Body of pancreas (tissue), 4 donors: ENCODE measurements at regions not wholly inside any gene's neighbourhood (a gene's known extent, or its start where the extent isn't known, plus 50 kb on each side); places are given as distances from the start of the nearest gene placed in this dataset.

Experiments used
- ATAC-seq: fragments of 150-250 bp; one replicate; pipeline ENCODE4 v1.9.1; 2016
- DNase-seq, 4 donors: peaks; one replicate each; pipeline ENCODE4 v3.0.0-alpha.2; 2019
- H3K27ac ChIP-seq, 4 donors: fragments of 200-600 bp; sonication (generic); 1 replicate in 3 of 4; 2 replicates in 1 of 4; pipeline versions ENCODE4 v1.5.1 to v1.6.1; 2016 to 2019; ENCODE audit warnings: mild to moderate bottlenecking in 1 of 4, mixed read lengths in 1 of 4, moderate library complexity in 1 of 4
- H3K27me3 ChIP-seq, 2 donors: fragments of 200-600 bp; sonication (generic); one replicate each; pipeline ENCODE4 v1.6.0; 2016; ENCODE audit warnings: mild to moderate bottlenecking in 1 of 2
- H3K36me3 ChIP-seq, 2 donors: fragments of 200-600 bp; sonication (generic); replicated peaks in 1 of 2; 2 replicates each; pipeline ENCODE4 v1.5.1; 2016; ENCODE audit warnings: low read depth in 2 of 2; ENCODE audit not compliant: insufficient read depth in 1 of 2
- H3K4me1 ChIP-seq: fragments of 200-600 bp; sonication (generic); one replicate; pipeline ENCODE4 v1.6.0; 2016
- H3K4me3 ChIP-seq, 2 donors: fragments of 200-600 bp; sonication (generic); 1 replicate in 1 of 2; 2 replicates in 1 of 2; pipeline ENCODE4 v1.5.1; 2016 to 2019
- H3K9me3 ChIP-seq, 3 donors: fragments of 200-600 bp; sonication (generic); 1 replicate in 2 of 3; 2 replicates in 1 of 3; pipeline ENCODE4 v1.5.1; 2016
- POLR2A ChIP-seq, 3 donors: fragments of 450-650 bp; IDR thresholded peaks; one replicate each; pipeline ENCODE4 v1.6.1; 2016; ENCODE audit warnings: antibody characterized with exemption in 3 of 3, mild to moderate bottlenecking in 2 of 3
- WGBS, 2 donors: methylation state at CpG; one replicate each; pipeline ENCODE4 v1.1.5; 2017; 5-methylcytosine and 5-hydroxymethylcytosine counted together
- intact Hi-C: fragments of 100-400 bp; cut with DNase I; formaldehyde crosslinking; loops from one replicate; pipeline ENCODE4 v1.15.1; 2023
- TF ChIP-seq, protein P1 (sequence below), 7 experiments: fragments of 450-650 bp in 4 of 7; fragments of 200-600 bp in 3 of 7; sonication (generic) in 3 of 7; IDR thresholded peaks; one replicate each; pipeline ENCODE4 v1.5.1; 2016 to 2019; ENCODE audit warnings: antibody characterized with exemption in 7 of 7

DNA sequence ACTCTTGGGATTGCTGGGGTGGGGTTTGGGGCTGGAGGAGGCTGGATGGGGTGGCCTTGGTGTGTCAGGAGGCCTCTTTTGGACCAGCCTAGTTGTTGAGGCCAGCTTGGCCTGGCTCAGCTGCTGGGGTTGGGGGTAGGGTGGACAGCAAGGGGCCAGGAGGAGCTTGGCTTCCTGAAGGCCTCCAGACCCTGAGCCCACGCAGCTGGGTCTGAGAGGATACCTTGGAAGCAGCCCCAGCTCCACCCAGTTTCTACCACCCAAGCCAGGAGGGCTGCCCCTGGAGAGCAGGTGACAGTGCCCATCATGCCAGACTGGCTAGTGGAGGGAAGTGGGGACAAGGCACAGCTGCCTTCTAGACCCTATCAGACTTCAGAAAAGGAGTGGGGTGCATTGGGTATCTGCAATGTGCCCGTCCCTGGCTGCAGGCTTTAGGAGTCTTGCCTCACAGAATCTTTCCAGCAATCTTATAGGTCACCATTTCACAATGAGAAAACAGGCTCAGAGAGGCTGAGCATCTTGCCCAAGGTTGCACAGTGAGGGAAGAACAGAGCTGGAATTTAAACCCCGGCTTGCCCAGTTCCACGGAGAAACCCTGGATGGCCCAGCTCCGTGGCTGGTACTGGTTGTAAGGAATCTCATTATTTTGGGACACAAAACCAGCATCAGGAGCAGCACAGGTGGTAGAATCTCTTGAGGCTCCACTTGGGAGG, 83.0 kb downstream of the LINGO1 start:
- no peaks in the 10 kb centered on the region for H3K9me3 ChIP-seq
- 80 to 90% methylated on average over 4 to 5 of the region's 5 CpGs for WGBS, 2 donors
- H3K4me1 ChIP-seq: no peaks in the 10 kb centered on the region
- no peaks in the 10 kb centered on the region for H3K36me3 ChIP-seq
- no peak overlapping the region for H3K4me3 ChIP-seq
- H3K27ac ChIP-seq: no peak overlapping the region
- TF ChIP-seq POLR2A (IDR thresholded peaks at IDR 0.05): no peak
- TF ChIP-seq, protein P1, sequence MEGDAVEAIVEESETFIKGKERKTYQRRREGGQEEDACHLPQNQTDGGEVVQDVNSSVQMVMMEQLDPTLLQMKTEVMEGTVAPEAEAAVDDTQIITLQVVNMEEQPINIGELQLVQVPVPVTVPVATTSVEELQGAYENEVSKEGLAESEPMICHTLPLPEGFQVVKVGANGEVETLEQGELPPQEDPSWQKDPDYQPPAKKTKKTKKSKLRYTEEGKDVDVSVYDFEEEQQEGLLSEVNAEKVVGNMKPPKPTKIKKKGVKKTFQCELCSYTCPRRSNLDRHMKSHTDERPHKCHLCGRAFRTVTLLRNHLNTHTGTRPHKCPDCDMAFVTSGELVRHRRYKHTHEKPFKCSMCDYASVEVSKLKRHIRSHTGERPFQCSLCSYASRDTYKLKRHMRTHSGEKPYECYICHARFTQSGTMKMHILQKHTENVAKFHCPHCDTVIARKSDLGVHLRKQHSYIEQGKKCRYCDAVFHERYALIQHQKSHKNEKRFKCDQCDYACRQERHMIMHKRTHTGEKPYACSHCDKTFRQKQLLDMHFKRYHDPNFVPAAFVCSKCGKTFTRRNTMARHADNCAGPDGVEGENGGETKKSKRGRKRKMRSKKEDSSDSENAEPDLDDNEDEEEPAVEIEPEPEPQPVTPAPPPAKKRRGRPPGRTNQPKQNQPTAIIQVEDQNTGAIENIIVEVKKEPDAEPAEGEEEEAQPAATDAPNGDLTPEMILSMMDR (IDR thresholded peaks at IDR 0.05): no peak
- intact Hi-C loops: loop anchor here (10.0 kb wide), 1 partner anchor 525 kb away; no protein-coding TSS in a partner anchor
- DNase-seq (no peak), ATAC-seq (no peak)
- H3K27me3 ChIP-seq: no peaks in the 10 kb centered on the region

- Histone ChIP-seq H3K27me3 (no peaks in the 10 kb centered on the region), H3K9me3 (no peaks in the 10 kb centered on the region), H3K4me1 (peaks cover 5% of the 10 kb centered on the region), H3K36me3 (no peaks in the 10 kb centered on the region), H3K27ac (no peak overlapping the region), H3K4me3 (no peak overlapping the region)
- WGBS, 2 donors: 83 to 88% methylated on average over 16 to 21 of the region's 23 CpGs
- no peak for ATAC-seq
- intact Hi-C loops: loop anchor here (10.0 kb wide), 1 partner anchor 524 kb away; no protein-coding TSS in a partner anchor
- no peak for DNase-seq
- TF ChIP-seq, protein P1 (IDR thresholded peaks at IDR 0.05): no peak
- no peak for TF ChIP-seq POLR2A (IDR thresholded peaks at IDR 0.05)
Measured at GRCh38 chr15:77548589-77549557, 83.8 kb downstream of the LINGO1 start.

- DNase-seq (no peak), ATAC-seq (no peak)
- 83 to 84% methylated on average over 17 to 18 of the region's 19 CpGs for WGBS, 2 donors
- TF ChIP-seq, protein P1 (IDR thresholded peaks at IDR 0.05): no peak
- no peak for TF ChIP-seq POLR2A (IDR thresholded peaks at IDR 0.05)
- Histone ChIP-seq H3K9me3 (no peaks in the 10 kb centered on the region), H3K36me3 (no peaks in the 10 kb centered on the region), H3K27me3 (no peaks in the 10 kb centered on the region), H3K4me3 (no peak overlapping the region), H3K27ac (no peak overlapping the region), H3K4me1 (peaks cover 13% of the 10 kb centered on the region)
- intact Hi-C loops: loop anchor here (10.0 kb wide), 1 partner anchor 523 kb away; no protein-coding TSS in a partner anchor
Measured at GRCh38 chr15:77547801-77548588, 84.7 kb downstream of the LINGO1 start.

DNA sequence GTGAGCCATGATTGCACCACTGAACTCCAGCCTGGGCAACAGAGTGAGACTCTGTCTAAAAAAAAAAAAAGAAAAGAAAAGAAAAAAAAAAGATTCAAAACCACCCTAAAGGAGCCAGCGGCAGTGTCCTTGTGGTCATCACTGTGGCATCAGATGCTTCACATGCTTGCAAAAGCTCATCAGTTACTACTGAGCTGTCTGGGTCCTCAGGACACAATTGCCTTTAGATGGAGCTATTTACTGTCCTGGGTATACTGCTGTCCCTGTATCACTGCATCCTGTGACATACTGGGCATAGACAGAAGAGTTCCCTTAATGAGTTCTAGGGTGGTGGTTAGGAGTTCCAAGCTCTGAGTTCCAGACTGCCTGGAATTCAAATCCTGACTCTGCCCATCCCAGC, 85.8 kb downstream of the LINGO1 start:
- intact Hi-C loops: loop anchor here (10.0 kb wide), 1 partner anchor 522 kb away; no protein-coding TSS in a partner anchor
- ATAC-seq: no peak
- H3K36me3 ChIP-seq: no peaks in the 10 kb centered on the region
- TF ChIP-seq, protein P1 (IDR thresholded peaks at IDR 0.05): no peak
- TF ChIP-seq POLR2A (IDR thresholded peaks at IDR 0.05): no peak
- H3K27me3 ChIP-seq: no peaks in the 10 kb centered on the region
- H3K4me1 ChIP-seq: peaks cover 18% of the 10 kb centered on the region
- no peaks in the 10 kb centered on the region for H3K9me3 ChIP-seq
- WGBS, 2 donors: 86 to 100% methylated on average over 1 of the region's 1 CpG
- no peak overlapping the region for H3K4me3 ChIP-seq
- no peak for DNase-seq
- H3K27ac ChIP-seq: no peak overlapping the region
